ENCODE measurements at regions not wholly inside any gene's neighbourhood (a gene's known extent, or its start where the extent isn't known, plus 50 kb on each side); places are given as distances from the start of the nearest gene placed in this dataset.
"Not testable (repeated sequence)": the region's sequence is repeated elsewhere in the genome, so short reads cannot be mapped to it uniquely, and the experiment has no call there.

DNA sequence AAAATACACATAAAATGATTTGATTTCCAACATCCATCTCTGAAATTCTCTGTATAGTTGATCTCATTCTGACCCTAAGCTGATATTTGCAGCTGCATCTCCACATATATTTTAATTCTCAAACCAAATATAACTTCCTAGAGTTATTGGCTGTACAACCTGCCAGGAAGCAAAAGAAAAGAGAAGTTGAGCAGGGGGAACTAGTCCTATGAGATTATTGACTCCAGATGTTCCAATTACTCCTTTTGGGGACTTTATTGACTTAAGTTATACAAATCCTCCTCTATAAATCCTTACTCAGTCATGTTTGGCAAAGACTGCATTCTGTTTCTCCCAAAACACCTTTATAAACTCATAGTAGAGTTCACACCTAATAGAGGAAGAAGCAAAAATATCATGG, 599.4 kb upstream of the ANKRD30A start:
- DNase-seq: no peak
- intact Hi-C loops (cut with micrococcal nuclease): no loop called here
- no peak for ATAC-seq (ENCODE audit: low read depth)
- Histone ChIP-seq H4K20me1 (ENCODE audit: control insufficient read depth, insufficient read depth, low read length, poor library complexity, severe bottlenecking) (no peaks in the 10 kb centered on the region), H3K27me3 (replicated peaks in 1 of 4; ENCODE audit: control extremely low read depth in 1 of 4, control insufficient read depth in 3 of 4, insufficient read depth in 4 of 4, low read length in 3 of 4) (no peaks in the 10 kb centered on the region), H3K36me3 (replicated peaks in 1 of 2; ENCODE audit: control extremely low read depth in 1 of 2, control insufficient read depth in 1 of 2, extremely low read depth in 1 of 2, insufficient read depth in 2 of 2, low read length in 1 of 2) (no peaks in the 10 kb centered on the region), H2AFZ (ENCODE audit: insufficient read depth, low read depth, low read length, poor library complexity, severe bottlenecking) (no peak overlapping the region), H3K79me2 (ENCODE audit: control insufficient read depth, insufficient read depth, low read length) (no peaks in the 10 kb centered on the region), H3K4me2 (replicated peaks; ENCODE audit: low read depth, low read length, poor library complexity, severe bottlenecking) (no peak overlapping the region), H3K9ac (ENCODE audit: low read length) (no peak overlapping the region), H3K4me3 (ENCODE audit: control extremely low read depth in 1 of 5, extremely low read depth in 1 of 5, insufficient read depth in 1 of 5, low read depth in 2 of 5, low read length in 4 of 5) (no peak overlapping the region), H3K9me3 (ENCODE audit: control extremely low read depth in 1 of 3, control insufficient read depth in 2 of 3, insufficient read depth in 1 of 3, low read length in 2 of 3) (peaks cover 0 to 7% (median 3%) of the 10 kb centered on the region in 3 donors), H3K27ac (ENCODE audit: low read length in 2 of 2) (no peak overlapping the region), H3K4me1 (ENCODE audit: control insufficient read depth in 2 of 2, insufficient read depth in 2 of 2, low read length in 2 of 2) (no peaks in the 10 kb centered on the region)
- Mint-ChIP-seq H3K27me3 (no peaks in the 10 kb centered on the region), H3K4me1 (peaks cover 3% of the 10 kb centered on the region), H3K9me3 (ENCODE audit: insufficient read depth) (no peaks in the 10 kb centered on the region), H3K27ac (no peak overlapping the region), H3K4me3 (no peak overlapping the region)
- TF ChIP-seq CTCF (IDR thresholded peaks at IDR 0.05) (no peak), EZH2 (IDR thresholded peaks at IDR 0.05; ENCODE audit: borderline replicate concordance, insufficient read depth, low read depth, low read length, poor library complexity, severe bottlenecking) (no peak)
- CTCF ChIA-PET: no interaction called here
- POLR2A ChIA-PET: no interaction called here

GRCh38 chr10:36524126-36524525, 601.3 kb upstream of the ANKRD30A start:
- POLR2A ChIA-PET: not testable (repeated sequence)

More at GRCh38 chr10:36524126-36524525, 601.3 kb upstream of the ANKRD30A start:
- H3K9ac ChIP-seq (ENCODE audit: low read length); H3K4me1 ChIP-seq (ENCODE audit: control insufficient read depth in 2 of 2, insufficient read depth in 2 of 2, low read length in 2 of 2); H2AFZ ChIP-seq (ENCODE audit: insufficient read depth, low read depth, low read length, poor library complexity, severe bottlenecking); H3K79me2 ChIP-seq (ENCODE audit: control insufficient read depth, insufficient read depth, low read length); H3K9me3 Mint-ChIP-seq (ENCODE audit: insufficient read depth); CTCF ChIA-PET; H3K4me1 Mint-ChIP-seq; H3K27ac Mint-ChIP-seq; H3K36me3 ChIP-seq (replicated peaks in 1 of 2; ENCODE audit: control extremely low read depth in 1 of 2, control insufficient read depth in 1 of 2, extremely low read depth in 1 of 2, insufficient read depth in 2 of 2, low read length in 1 of 2); H3K27ac ChIP-seq (ENCODE audit: low read length in 2 of 2); intact Hi-C loops (cut with micrococcal nuclease); H3K27me3 ChIP-seq (replicated peaks in 1 of 4; ENCODE audit: control extremely low read depth in 1 of 4, control insufficient read depth in 3 of 4, insufficient read depth in 4 of 4, low read length in 3 of 4); H3K9me3 ChIP-seq (ENCODE audit: control extremely low read depth in 1 of 3, control insufficient read depth in 2 of 3, insufficient read depth in 1 of 3, low read length in 2 of 3); ATAC-seq (ENCODE audit: low read depth); H3K4me3 ChIP-seq (ENCODE audit: control extremely low read depth in 1 of 5, extremely low read depth in 1 of 5, insufficient read depth in 1 of 5, low read depth in 2 of 5, low read length in 4 of 5); DNase-seq; H4K20me1 ChIP-seq (ENCODE audit: control insufficient read depth, insufficient read depth, low read length, poor library complexity, severe bottlenecking); H3K4me2 ChIP-seq (replicated peaks; ENCODE audit: low read depth, low read length, poor library complexity, severe bottlenecking); H3K27me3 Mint-ChIP-seq; H3K4me3 Mint-ChIP-seq: not testable (repeated sequence)
- WGBS (ENCODE audit: insufficient coverage): 80% methylated on average over 1 of the region's 21 CpGs

Data from B cell (primary cell).